ENCODE measurements at regions not wholly inside any gene's neighbourhood (a gene's known extent, or its start where the extent isn't known, plus 50 kb on each side); places are given as distances from the start of the nearest gene placed in this dataset.
A peak's percentile ranks its signal among the peaks of the same experiment; 100 is the strongest.
"Not testable (repeated sequence)": the region's sequence is repeated elsewhere in the genome, so short reads cannot be mapped to it uniquely, and the experiment has no call there.

GRCh38 chr6:119683031-119683430 lies 333.5 kb upstream of the MAN1A1 start:
- H3K27ac Mint-ChIP-seq = no peak overlapping the region
- no peaks in the 10 kb centered on the region for H3K4me1 Mint-ChIP-seq
- H3K4me3 Mint-ChIP-seq = no peak overlapping the region
- no peaks in the 10 kb centered on the region for H3K36me3 Mint-ChIP-seq
- H3K9me3 Mint-ChIP-seq = no peaks in the 10 kb centered on the region
- peaks cover 1% of the 10 kb centered on the region for H3K27me3 Mint-ChIP-seq

GRCh38 chr6:119678961-119679360 lies 329.4 kb upstream of the MAN1A1 start:
- H3K27ac Mint-ChIP-seq = no peak overlapping the region
- H3K4me1 Mint-ChIP-seq = no peaks in the 10 kb centered on the region
- no peaks in the 10 kb centered on the region for H3K9me3 Mint-ChIP-seq
- no peaks in the 10 kb centered on the region for H3K36me3 Mint-ChIP-seq
- H3K4me3 Mint-ChIP-seq = no peak overlapping the region
- H3K27me3 Mint-ChIP-seq = peaks cover 5% of the 10 kb centered on the region

GRCh38 chr6:119677384-119677783 lies 327.8 kb upstream of the MAN1A1 start:
- Mint-ChIP-seq H3K27ac (no peak overlapping the region), H3K9me3 (no peaks in the 10 kb centered on the region), H3K4me3 (no peak overlapping the region), H3K4me1 (no peaks in the 10 kb centered on the region), H3K27me3 (peaks cover 5% of the 10 kb centered on the region), H3K36me3 (no peaks in the 10 kb centered on the region)

GRCh38 chr6:119676961-119677360 lies 327.4 kb upstream of the MAN1A1 start:
- Mint-ChIP-seq H3K4me1 (no peaks in the 10 kb centered on the region), H3K4me3 (no peak overlapping the region), H3K9me3 (no peaks in the 10 kb centered on the region), H3K36me3 (no peaks in the 10 kb centered on the region), H3K27me3 (peaks cover 5% of the 10 kb centered on the region), H3K27ac (no peak overlapping the region)

GRCh38 chr6:119676230-119676629 lies 326.7 kb upstream of the MAN1A1 start:
- H3K4me3 Mint-ChIP-seq = no peak overlapping the region
- H3K27ac Mint-ChIP-seq = no peak overlapping the region
- H3K36me3 Mint-ChIP-seq = no peaks in the 10 kb centered on the region
- H3K4me1 Mint-ChIP-seq = no peaks in the 10 kb centered on the region
- peaks cover 5% of the 10 kb centered on the region for H3K27me3 Mint-ChIP-seq
- no peaks in the 10 kb centered on the region for H3K9me3 Mint-ChIP-seq

- Mint-ChIP-seq H3K9me3 (no peaks in the 10 kb centered on the region), H3K36me3 (no peaks in the 10 kb centered on the region), H3K4me3 (no peak overlapping the region), H3K4me1 (no peaks in the 10 kb centered on the region), H3K27ac (no peak overlapping the region), H3K27me3 (peaks cover 5% of the 10 kb centered on the region)
Measured at GRCh38 chr6:119673741-119674140, 324.2 kb upstream of the MAN1A1 start.

GRCh38 chr6:119672725-119673124 lies 323.2 kb upstream of the MAN1A1 start:
- H3K27ac Mint-ChIP-seq = no peak overlapping the region
- H3K4me1 Mint-ChIP-seq = no peaks in the 10 kb centered on the region
- H3K4me3 Mint-ChIP-seq = no peak overlapping the region
- no peaks in the 10 kb centered on the region for H3K36me3 Mint-ChIP-seq
- H3K27me3 Mint-ChIP-seq = peaks cover 5% of the 10 kb centered on the region
- H3K9me3 Mint-ChIP-seq = no peaks in the 10 kb centered on the region

GRCh38 chr6:119671105-119671504 lies 321.5 kb upstream of the MAN1A1 start:
- no peaks in the 10 kb centered on the region for H3K9me3 Mint-ChIP-seq
- no peak overlapping the region for H3K4me3 Mint-ChIP-seq
- no peaks in the 10 kb centered on the region for H3K36me3 Mint-ChIP-seq
- no peak overlapping the region for H3K27ac Mint-ChIP-seq
- H3K4me1 Mint-ChIP-seq = no peaks in the 10 kb centered on the region
- peaks cover 2% of the 10 kb centered on the region for H3K27me3 Mint-ChIP-seq

GRCh38 chr6:119669221-119669620 lies 319.7 kb upstream of the MAN1A1 start:
- H3K27ac Mint-ChIP-seq = no peak overlapping the region
- no peaks in the 10 kb centered on the region for H3K27me3 Mint-ChIP-seq
- no peaks in the 10 kb centered on the region for H3K9me3 Mint-ChIP-seq
- no peaks in the 10 kb centered on the region for H3K36me3 Mint-ChIP-seq
- no peaks in the 10 kb centered on the region for H3K4me1 Mint-ChIP-seq
- no peak overlapping the region for H3K4me3 Mint-ChIP-seq

- H3K4me1 Mint-ChIP-seq = not testable (repeated sequence)
Measured at GRCh38 chr6:119665432-119665831, 315.9 kb upstream of the MAN1A1 start.

GRCh38 chr6:119661628-119662027 lies 312.1 kb upstream of the MAN1A1 start:
- Mint-ChIP-seq H3K4me1 (no peaks in the 10 kb centered on the region), H3K9me3 (no peaks in the 10 kb centered on the region), H3K4me3 (no peak overlapping the region), H3K27ac (peak overlapping the region in 1 of 3 donors; percentile 33), H3K27me3 (no peaks in the 10 kb centered on the region), H3K36me3 (no peaks in the 10 kb centered on the region)

More at GRCh38 chr6:119665432-119665831, 315.9 kb upstream of the MAN1A1 start:
- H3K36me3 Mint-ChIP-seq, H3K4me3 Mint-ChIP-seq, H3K27me3 Mint-ChIP-seq, H3K27ac Mint-ChIP-seq, H3K9me3 Mint-ChIP-seq: not testable (repeated sequence)

GRCh38 chr6:119661078-119661477 lies 311.5 kb upstream of the MAN1A1 start:
- H3K36me3 Mint-ChIP-seq = no peaks in the 10 kb centered on the region
- no peaks in the 10 kb centered on the region for H3K27me3 Mint-ChIP-seq
- no peak overlapping the region for H3K27ac Mint-ChIP-seq
- no peaks in the 10 kb centered on the region for H3K9me3 Mint-ChIP-seq
- H3K4me3 Mint-ChIP-seq = no peak overlapping the region
- H3K4me1 Mint-ChIP-seq = no peaks in the 10 kb centered on the region

GRCh38 chr6:119658917-119659316 lies 309.4 kb upstream of the MAN1A1 start:
- H3K36me3 Mint-ChIP-seq = no peaks in the 10 kb centered on the region
- H3K9me3 Mint-ChIP-seq = no peaks in the 10 kb centered on the region
- H3K4me3 Mint-ChIP-seq = no peak overlapping the region
- H3K27me3 Mint-ChIP-seq = no peaks in the 10 kb centered on the region
- H3K27ac Mint-ChIP-seq = no peak overlapping the region
- H3K4me1 Mint-ChIP-seq = no peaks in the 10 kb centered on the region

GRCh38 chr6:119655124-119655523 lies 305.6 kb upstream of the MAN1A1 start:
- Mint-ChIP-seq H3K4me3 (no peak overlapping the region), H3K27me3 (no peaks in the 10 kb centered on the region), H3K27ac (no peak overlapping the region), H3K9me3 (no peaks in the 10 kb centered on the region), H3K4me1 (no peaks in the 10 kb centered on the region), H3K36me3 (no peaks in the 10 kb centered on the region)

GRCh38 chr6:119653329-119653728 lies 303.8 kb upstream of the MAN1A1 start:
- no peak overlapping the region for H3K4me3 Mint-ChIP-seq

GRCh38 chr6:119649531-119649930 lies 300.0 kb upstream of the MAN1A1 start:
- Mint-ChIP-seq H3K36me3 (no peaks in the 10 kb centered on the region), H3K4me1 (no peaks in the 10 kb centered on the region), H3K9me3 (no peaks in the 10 kb centered on the region)

More at GRCh38 chr6:119653329-119653728, 303.8 kb upstream of the MAN1A1 start:
- H3K27ac Mint-ChIP-seq = no peak overlapping the region
- H3K9me3 Mint-ChIP-seq = no peaks in the 10 kb centered on the region
- H3K27me3 Mint-ChIP-seq = no peaks in the 10 kb centered on the region
- H3K4me1 Mint-ChIP-seq = no peaks in the 10 kb centered on the region
- no peaks in the 10 kb centered on the region for H3K36me3 Mint-ChIP-seq

GRCh38 chr6:119647309-119647708 lies 297.7 kb upstream of the MAN1A1 start:
- H3K4me3 Mint-ChIP-seq = no peak overlapping the region
- no peaks in the 10 kb centered on the region for H3K36me3 Mint-ChIP-seq
- no peaks in the 10 kb centered on the region for H3K9me3 Mint-ChIP-seq
- H3K4me1 Mint-ChIP-seq = no peaks in the 10 kb centered on the region
- no peak overlapping the region for H3K27ac Mint-ChIP-seq
- H3K27me3 Mint-ChIP-seq = no peaks in the 10 kb centered on the region

More at GRCh38 chr6:119649531-119649930, 300.0 kb upstream of the MAN1A1 start:
- Mint-ChIP-seq H3K27me3 (no peaks in the 10 kb centered on the region), H3K27ac (no peak overlapping the region), H3K4me3 (no peak overlapping the region)

Data from IgD-negative memory B cell (primary cell).